ENCODE measurements at regions not wholly inside any gene's neighbourhood (a gene's known extent, or its start where the extent isn't known, plus 50 kb on each side); places are given as distances from the start of the nearest gene placed in this dataset.

DNA sequence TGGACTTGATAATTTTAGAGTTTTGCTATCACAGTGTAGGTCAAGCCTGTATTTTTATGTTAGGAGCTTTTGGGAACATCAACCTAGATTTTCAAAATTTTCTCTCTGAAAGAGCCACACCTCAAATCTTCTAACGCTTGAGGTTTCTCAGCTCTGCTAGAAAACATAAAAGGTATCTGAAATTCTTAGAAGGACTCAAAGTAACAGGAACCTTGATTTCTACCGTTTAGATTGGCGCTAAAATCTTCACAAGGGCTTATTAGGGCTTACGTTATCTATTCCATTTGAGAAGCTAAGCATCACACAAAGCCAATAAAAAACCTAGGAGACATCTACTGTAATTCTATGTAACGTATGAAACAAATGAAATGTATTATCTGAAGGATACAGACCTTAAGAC lies 192.4 kb downstream of the AHR start:
- Histone ChIP-seq H3K9ac (ENCODE audit: low read length) (no peak overlapping the region), H3K4me3 (ENCODE audit: low read length) (no peak overlapping the region), H3K36me3 (ENCODE audit: control insufficient read depth, insufficient read depth, low read length) (no peaks in the 10 kb centered on the region), H3K4me1 (ENCODE audit: control insufficient read depth, insufficient read depth, low read length) (no peaks in the 10 kb centered on the region), H3K27ac (ENCODE audit: low read depth, low read length) (no peak overlapping the region), H3K27me3 (ENCODE audit: control insufficient read depth, insufficient read depth, low read length) (no peaks in the 10 kb centered on the region)

DNA sequence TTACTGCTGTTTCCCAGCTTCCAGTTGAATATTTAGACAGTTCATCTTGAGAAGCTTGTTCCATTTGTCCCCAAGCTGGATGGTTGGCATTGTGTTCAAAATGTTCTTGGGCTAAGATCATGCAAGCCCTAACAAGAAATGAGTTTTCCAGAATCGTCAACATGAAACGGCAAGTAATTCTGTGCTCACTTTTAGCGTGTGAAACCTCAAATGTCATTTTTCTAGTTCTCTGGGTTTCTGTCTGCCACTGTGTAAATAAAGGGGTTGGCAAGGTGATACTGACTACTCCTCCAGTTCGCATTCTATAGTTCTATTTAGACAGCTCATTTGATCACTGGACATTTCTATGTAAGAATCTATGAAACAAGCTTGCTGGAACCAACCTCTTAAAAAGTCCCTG lies 194.0 kb downstream of the AHR start:
- Histone ChIP-seq H3K27ac (ENCODE audit: low read depth, low read length) (no peak overlapping the region), H3K4me3 (ENCODE audit: low read length) (no peak overlapping the region), H3K36me3 (ENCODE audit: control insufficient read depth, insufficient read depth, low read length) (no peaks in the 10 kb centered on the region), H3K27me3 (ENCODE audit: control insufficient read depth, insufficient read depth, low read length) (no peaks in the 10 kb centered on the region), H3K4me1 (ENCODE audit: control insufficient read depth, insufficient read depth, low read length) (no peaks in the 10 kb centered on the region), H3K9ac (ENCODE audit: low read length) (no peak overlapping the region)

DNA sequence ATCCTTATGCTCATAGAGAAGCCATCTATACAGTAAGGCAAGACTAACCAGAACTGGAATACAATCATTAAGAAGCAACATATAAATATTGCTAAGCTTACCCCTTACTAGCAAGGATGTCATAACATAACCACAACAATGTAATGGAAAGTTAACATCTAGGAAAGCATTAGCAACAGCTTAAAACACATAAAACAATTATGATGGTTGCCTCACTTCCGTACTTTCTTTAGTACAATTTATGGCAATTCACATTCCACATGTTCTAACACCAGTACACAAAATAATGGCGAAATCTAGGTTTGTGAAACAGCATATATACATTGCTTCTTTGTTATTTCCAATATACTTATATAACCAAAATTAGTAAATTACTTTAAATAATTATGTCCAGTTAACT lies 195.0 kb downstream of the AHR start:
- no peaks in the 10 kb centered on the region for H3K4me1 ChIP-seq (ENCODE audit: control insufficient read depth, insufficient read depth, low read length)

DNA sequence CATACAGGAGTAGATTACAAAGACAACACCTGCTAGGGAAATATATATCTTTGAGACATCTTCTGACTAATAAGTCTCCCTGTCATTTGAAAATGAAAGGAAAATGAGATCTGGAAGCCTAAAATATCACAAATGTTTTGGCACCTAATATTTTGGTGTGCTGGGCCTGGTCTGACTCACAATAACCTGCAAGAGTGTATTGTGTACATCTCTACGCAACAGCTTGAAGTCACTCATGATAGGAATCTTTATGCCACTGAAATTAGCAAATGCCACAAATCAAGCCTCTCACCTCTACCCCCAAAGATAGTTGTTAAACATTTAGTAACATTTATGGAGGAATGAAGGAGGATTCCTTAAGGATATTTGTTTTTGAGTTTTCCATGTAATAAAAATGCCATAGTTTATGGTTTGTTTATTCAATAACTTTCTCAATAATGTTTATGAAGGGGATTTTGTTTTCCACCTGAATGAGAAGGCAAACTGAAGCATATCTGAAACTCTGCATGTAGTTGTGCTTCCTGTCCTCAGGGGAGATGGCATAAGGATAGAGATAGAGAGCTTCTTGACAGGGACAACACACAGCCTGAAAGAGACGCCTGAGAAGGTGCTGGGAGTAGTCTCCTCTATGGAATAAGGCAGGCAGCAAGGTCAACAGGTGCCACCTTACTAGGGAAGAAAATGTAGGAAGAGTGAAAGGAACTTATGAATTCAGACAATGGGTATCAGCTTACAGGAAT lies 197.4 kb downstream of the AHR start:
- Histone ChIP-seq H3K4me1 (ENCODE audit: control insufficient read depth, insufficient read depth, low read length) (no peaks in the 10 kb centered on the region), H3K9ac (ENCODE audit: low read length) (no peak overlapping the region), H3K27ac (ENCODE audit: low read depth, low read length) (no peak overlapping the region), H3K4me3 (ENCODE audit: low read length) (no peak overlapping the region), H3K36me3 (ENCODE audit: control insufficient read depth, insufficient read depth, low read length) (no peaks in the 10 kb centered on the region), H3K27me3 (ENCODE audit: control insufficient read depth, insufficient read depth, low read length) (no peaks in the 10 kb centered on the region)

More for the DNA sequence above, 195.0 kb downstream of the AHR start:
- Histone ChIP-seq H3K36me3 (ENCODE audit: control insufficient read depth, insufficient read depth, low read length) (no peaks in the 10 kb centered on the region), H3K9ac (ENCODE audit: low read length) (no peak overlapping the region), H3K27me3 (ENCODE audit: control insufficient read depth, insufficient read depth, low read length) (no peaks in the 10 kb centered on the region), H3K4me3 (ENCODE audit: low read length) (no peak overlapping the region), H3K27ac (ENCODE audit: low read depth, low read length) (no peak overlapping the region)

DNA sequence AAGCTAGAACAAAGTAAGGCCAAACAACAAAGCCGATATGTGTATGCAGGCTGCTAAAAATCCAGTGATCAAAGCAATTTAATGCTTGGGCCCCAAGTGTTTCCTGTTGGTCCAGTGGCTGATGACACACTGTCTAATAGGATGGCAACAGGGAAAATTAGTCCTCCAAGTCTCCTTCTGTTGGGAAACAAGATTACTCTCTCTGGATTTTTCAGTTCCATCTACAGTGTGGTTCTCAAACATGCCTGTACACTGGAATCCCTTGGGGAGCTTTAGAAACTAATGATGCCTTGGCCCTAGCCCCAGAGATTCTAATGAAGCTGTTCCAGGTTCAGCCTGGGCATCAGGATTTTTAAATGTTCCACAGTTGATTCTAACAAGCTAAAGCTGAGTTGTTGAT lies 198.7 kb downstream of the AHR start:
- Histone ChIP-seq H3K27me3 (ENCODE audit: control insufficient read depth, insufficient read depth, low read length) (no peaks in the 10 kb centered on the region), H3K27ac (ENCODE audit: low read depth, low read length) (no peak overlapping the region), H3K4me1 (ENCODE audit: control insufficient read depth, insufficient read depth, low read length) (no peaks in the 10 kb centered on the region), H3K9ac (ENCODE audit: low read length) (no peak overlapping the region), H3K36me3 (ENCODE audit: control insufficient read depth, insufficient read depth, low read length) (no peaks in the 10 kb centered on the region), H3K4me3 (ENCODE audit: low read length) (no peak overlapping the region)

DNA sequence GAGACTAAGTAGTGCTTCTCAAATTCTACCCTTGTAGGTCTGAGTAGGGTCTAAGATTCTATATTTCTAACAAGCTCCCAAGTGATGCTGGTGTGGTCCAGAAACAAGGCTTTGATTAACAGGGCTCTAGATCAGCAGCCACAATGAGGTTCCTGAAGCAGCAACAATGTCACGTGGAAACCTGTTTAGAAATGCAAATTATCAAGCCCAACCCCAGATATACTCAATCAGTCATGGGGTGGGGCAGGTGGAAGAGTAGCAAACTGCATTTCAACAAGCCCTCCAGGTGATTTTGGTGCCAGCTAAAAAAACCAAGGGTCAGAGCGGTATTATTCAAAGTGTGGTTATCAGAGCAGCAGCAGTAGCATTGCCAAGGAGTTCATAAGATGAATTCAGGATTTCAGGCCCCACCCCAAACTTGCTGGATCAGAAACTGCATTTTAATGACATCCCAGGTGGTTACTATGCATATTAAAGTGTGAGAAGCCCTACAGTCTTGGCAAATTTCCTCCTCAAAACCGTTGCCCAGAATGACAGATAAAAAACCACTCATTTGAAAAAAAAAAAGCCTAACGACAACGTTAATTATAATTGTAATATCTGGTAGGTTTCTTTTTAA lies 199.2 kb downstream of the AHR start:
- Histone ChIP-seq H3K4me1 (ENCODE audit: control insufficient read depth, insufficient read depth, low read length) (no peaks in the 10 kb centered on the region), H3K27me3 (ENCODE audit: control insufficient read depth, insufficient read depth, low read length) (no peaks in the 10 kb centered on the region), H3K4me3 (ENCODE audit: low read length) (no peak overlapping the region), H3K27ac (ENCODE audit: low read depth, low read length) (no peak overlapping the region), H3K36me3 (ENCODE audit: control insufficient read depth, insufficient read depth, low read length) (no peaks in the 10 kb centered on the region), H3K9ac (ENCODE audit: low read length) (no peak overlapping the region)

DNA sequence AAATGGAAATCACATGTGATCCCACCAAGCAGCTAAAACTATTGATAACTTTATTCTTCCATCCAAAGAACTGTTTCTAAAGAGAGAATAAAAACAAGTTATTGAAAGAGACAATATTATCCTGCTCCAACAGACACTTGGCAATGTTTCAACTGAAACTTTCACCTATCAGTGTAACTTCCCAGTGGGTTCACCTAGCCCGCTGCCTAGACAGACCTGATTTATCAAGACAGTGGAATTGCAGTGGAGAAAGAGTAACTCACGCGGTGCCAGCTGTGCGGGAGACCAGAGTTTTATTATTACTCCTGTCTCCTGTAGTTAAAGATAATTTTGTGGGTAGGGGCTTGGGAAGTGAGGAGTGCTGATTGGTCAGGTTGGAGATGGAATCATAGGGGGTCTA lies 199.8 kb downstream of the AHR start:
- no peaks in the 10 kb centered on the region for H3K27me3 ChIP-seq (ENCODE audit: control insufficient read depth, insufficient read depth, low read length)
- H3K9ac ChIP-seq (ENCODE audit: low read length), result no peak overlapping the region
- H3K4me1 ChIP-seq (ENCODE audit: control insufficient read depth, insufficient read depth, low read length), result no peaks in the 10 kb centered on the region
- no peak overlapping the region for H3K4me3 ChIP-seq (ENCODE audit: low read length)
- H3K27ac ChIP-seq (ENCODE audit: low read depth, low read length), result no peak overlapping the region
- H3K36me3 ChIP-seq (ENCODE audit: control insufficient read depth, insufficient read depth, low read length), result no peaks in the 10 kb centered on the region

DNA sequence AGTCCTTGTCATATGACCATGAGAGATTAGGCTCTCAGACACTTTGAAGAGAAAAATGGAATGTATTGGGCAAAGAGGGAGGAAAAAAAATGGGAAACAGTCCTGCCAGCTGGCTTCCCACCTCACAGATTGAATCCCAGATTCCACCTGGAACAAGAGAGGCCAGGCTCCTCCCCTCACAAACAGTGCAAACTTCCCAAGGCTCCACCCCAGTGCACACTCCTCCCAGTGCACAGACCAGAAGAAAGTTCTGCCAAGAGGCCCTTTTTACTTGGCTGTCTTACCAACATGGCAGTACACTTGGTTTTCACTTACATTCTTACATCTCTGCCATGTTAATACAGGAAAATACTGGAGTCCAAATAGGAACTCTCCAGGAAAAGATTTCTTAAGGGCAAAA lies 202.3 kb downstream of the AHR start:
- Histone ChIP-seq H3K27ac (ENCODE audit: low read depth, low read length) (no peak overlapping the region), H3K27me3 (ENCODE audit: control insufficient read depth, insufficient read depth, low read length) (no peaks in the 10 kb centered on the region), H3K36me3 (ENCODE audit: control insufficient read depth, insufficient read depth, low read length) (no peaks in the 10 kb centered on the region), H3K4me1 (ENCODE audit: control insufficient read depth, insufficient read depth, low read length) (no peaks in the 10 kb centered on the region), H3K4me3 (ENCODE audit: low read length) (no peak overlapping the region), H3K9ac (ENCODE audit: low read length) (no peak overlapping the region)

DNA sequence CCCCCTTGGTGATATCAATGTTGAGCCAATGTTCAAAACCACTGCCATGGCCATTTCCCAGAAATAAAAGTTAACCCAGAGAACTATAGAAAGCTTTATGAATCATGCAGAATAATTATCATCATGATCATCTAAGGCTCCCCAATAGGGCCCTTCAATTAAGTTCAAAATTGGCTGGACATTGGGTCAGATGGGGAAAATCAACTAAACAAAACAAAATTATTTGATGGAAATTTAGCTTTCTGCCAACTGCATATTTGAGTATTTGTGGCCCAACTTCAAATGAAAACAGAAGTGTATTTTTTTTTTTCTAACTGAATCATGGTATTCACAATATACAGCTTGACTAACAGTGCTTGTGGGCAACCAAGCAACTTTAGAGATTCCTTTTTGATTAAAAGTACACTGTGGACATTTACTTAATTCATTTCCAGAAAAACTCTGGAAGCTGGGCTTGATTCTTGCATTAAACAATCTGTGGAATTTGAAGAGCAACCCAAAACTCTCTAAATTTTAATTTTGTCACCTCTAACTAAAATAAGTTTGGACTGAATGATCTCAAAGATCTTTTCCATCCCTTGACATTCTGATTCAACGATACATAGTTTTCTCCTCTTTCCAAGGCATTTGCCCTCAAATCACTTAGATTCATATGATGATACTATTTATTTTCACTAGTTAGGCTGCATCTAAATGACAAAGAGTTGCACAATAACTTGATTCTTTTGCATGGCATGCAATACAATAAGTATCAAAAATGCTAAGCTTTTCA lies 203.2 kb downstream of the AHR start:
- no peak overlapping the region for H3K9ac ChIP-seq (ENCODE audit: low read length)
- H3K4me3 ChIP-seq (ENCODE audit: low read length), result no peak overlapping the region
- H3K4me1 ChIP-seq (ENCODE audit: control insufficient read depth, insufficient read depth, low read length), result no peaks in the 10 kb centered on the region
- no peak overlapping the region for H3K27ac ChIP-seq (ENCODE audit: low read depth, low read length)
- no peaks in the 10 kb centered on the region for H3K27me3 ChIP-seq (ENCODE audit: control insufficient read depth, insufficient read depth, low read length)
- no peaks in the 10 kb centered on the region for H3K36me3 ChIP-seq (ENCODE audit: control insufficient read depth, insufficient read depth, low read length)

DNA sequence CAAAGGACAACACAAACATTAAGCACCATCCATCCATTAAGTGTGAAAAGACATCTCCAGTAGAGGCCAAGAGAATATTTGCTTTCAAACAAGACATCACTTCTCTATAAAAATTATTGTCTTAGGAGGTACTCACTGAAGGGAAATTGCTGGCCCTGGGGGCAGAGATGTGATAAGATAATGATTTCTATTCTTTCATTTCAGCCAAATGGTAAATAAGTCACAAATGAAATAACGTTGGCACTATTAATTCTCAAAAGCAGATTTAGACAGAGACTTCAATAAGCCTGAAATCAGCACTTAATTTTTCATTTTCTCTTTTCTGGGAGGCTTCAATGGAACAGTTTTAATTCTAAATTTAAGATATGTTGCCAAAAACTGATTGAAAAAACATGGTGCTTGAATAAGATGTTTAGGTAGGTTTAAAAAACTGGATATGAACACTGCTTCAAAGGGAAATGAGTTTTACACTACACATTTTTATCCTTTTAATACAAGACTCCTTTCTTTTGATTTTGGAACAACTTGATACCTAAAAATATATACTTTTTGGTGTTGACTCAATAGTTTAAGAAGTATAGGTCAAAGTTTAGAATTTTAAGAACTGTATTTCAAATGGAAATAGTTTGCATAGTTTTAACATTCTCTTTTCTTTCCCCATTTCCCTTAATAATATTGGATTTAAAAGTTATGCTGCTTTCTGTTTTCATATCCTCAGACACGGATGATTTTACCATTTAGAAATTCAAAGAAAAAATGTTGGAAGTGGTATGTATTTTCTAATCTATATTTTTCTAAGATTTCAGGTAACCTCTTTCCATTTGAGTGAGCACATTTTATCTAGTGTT lies 204.0 kb downstream of the AHR start:
- H3K4me1 ChIP-seq (ENCODE audit: control insufficient read depth, insufficient read depth, low read length), result no peaks in the 10 kb centered on the region
- no peak overlapping the region for H3K9ac ChIP-seq (ENCODE audit: low read length)
- H3K27ac ChIP-seq (ENCODE audit: low read depth, low read length), result no peak overlapping the region
- H3K4me3 ChIP-seq (ENCODE audit: low read length), result no peak overlapping the region
- no peaks in the 10 kb centered on the region for H3K27me3 ChIP-seq (ENCODE audit: control insufficient read depth, insufficient read depth, low read length)
- H3K36me3 ChIP-seq (ENCODE audit: control insufficient read depth, insufficient read depth, low read length), result no peaks in the 10 kb centered on the region

DNA sequence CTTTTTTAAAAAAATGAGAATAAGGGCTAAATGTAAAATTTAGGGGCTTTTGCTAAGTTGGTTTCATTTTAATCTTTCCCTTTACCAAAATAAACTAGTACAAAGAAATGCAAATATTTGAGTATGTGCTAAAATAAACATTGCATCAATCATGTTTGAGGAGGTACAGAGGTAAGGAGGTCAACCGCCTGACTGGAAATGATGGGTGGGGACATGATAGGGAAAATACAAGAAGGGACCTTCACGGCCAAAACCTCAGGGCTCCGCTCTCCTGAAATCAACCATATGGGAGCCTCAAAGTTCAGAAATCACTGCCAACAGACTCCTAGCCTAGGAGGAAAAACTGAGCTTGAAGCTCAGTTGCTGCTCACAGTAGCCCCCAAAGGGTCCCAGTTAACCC lies 207.6 kb downstream of the AHR start:
- no peak overlapping the region for H3K4me3 ChIP-seq (ENCODE audit: low read length)
- no peak overlapping the region for H3K9ac ChIP-seq (ENCODE audit: low read length)
- no peaks in the 10 kb centered on the region for H3K36me3 ChIP-seq (ENCODE audit: control insufficient read depth, insufficient read depth, low read length)
- H3K27me3 ChIP-seq (ENCODE audit: control insufficient read depth, insufficient read depth, low read length), result no peaks in the 10 kb centered on the region
- no peak overlapping the region for H3K27ac ChIP-seq (ENCODE audit: low read depth, low read length)
- no peaks in the 10 kb centered on the region for H3K4me1 ChIP-seq (ENCODE audit: control insufficient read depth, insufficient read depth, low read length)

DNA sequence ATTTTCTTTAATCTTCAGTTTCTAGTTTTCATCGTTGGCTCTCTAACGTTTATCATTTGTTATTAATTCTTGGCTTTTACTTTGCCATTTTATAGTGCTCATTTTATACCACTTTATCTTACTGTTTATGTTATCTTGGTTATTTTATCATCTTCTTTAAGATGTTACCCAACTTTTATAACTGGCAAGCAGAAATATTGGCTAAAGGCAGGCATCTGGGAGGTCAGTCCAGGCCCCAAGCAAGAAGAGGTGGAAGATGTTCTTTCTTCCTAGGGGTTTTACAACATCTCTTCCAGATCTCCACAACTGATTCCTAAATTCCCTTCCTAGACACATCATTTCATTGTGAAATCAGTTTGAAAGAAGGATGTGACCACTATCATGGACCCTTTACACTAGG lies 208.1 kb downstream of the AHR start:
- Histone ChIP-seq H3K27ac (ENCODE audit: low read depth, low read length) (no peak overlapping the region), H3K4me3 (ENCODE audit: low read length) (no peak overlapping the region), H3K27me3 (ENCODE audit: control insufficient read depth, insufficient read depth, low read length) (no peaks in the 10 kb centered on the region), H3K4me1 (ENCODE audit: control insufficient read depth, insufficient read depth, low read length) (no peaks in the 10 kb centered on the region), H3K36me3 (ENCODE audit: control insufficient read depth, insufficient read depth, low read length) (no peaks in the 10 kb centered on the region), H3K9ac (ENCODE audit: low read length) (no peak overlapping the region)

Measured in rectal smooth muscle tissue (tissue), 1 donor.